Prostate gland (tissue), 2 donors: ENCODE measurements at regions not wholly inside any gene's neighbourhood (a gene's known extent, or its start where the extent isn't known, plus 50 kb on each side); places are given as distances from the start of the nearest gene placed in this dataset.
"Not testable (repeated sequence)": the region's sequence is repeated elsewhere in the genome, so short reads cannot be mapped to it uniquely, and the experiment has no call there.

Experiments
- CTCF ChIP-seq, 4 experiments: fragments of 200-600 bp in 2 of 4; fragments of 450-650 bp in 2 of 4; sonication (generic) in 2 of 4; IDR thresholded peaks; 1 replicate in 3 of 4; 2 replicates in 1 of 4; pipeline ENCODE4 v1.5.1; 2016 to 2019; ENCODE audit warnings: antibody characterized with exemption in 4 of 4, mild to moderate bottlenecking in 2 of 4, moderate library complexity in 2 of 4
- POLR2A ChIP-seq: fragments of 450-650 bp; IDR thresholded peaks from one replicate; pipeline ENCODE4 v1.6.1; 2016; ENCODE audit warnings: antibody characterized with exemption, mild to moderate bottlenecking
- POLR2AphosphoS5 ChIP-seq: sonication (generic); formaldehyde crosslinking; IDR thresholded peaks from one replicate; pipeline ENCODE4 v1.6.1; 2017; ENCODE audit warnings: antibody characterized with exemption

GRCh38 chr1:206333897-206334296 is 130.6 kb downstream of the SRGAP2 start:
- TF ChIP-seq CTCF (IDR thresholded peaks at IDR 0.05); POLR2A; POLR2AphosphoS5: not testable (repeated sequence)
